Left renal cortex interstitium (tissue), 4 donors: ENCODE measurements at regions not wholly inside any gene's neighbourhood (a gene's known extent, or its start where the extent isn't known, plus 50 kb on each side); places are given as distances from the start of the nearest gene placed in this dataset.

ENCODE experiments used
- DNase-seq, 4 donors: peaks; one replicate each; pipeline ENCODE4 v3.0.0-alpha.2; 2013; ENCODE audit warnings: low read depth in 4 of 4, low spot score in 2 of 4, missing footprints in 1 of 4

GRCh38 chr10:43737003-43737402, 88.3 kb upstream of the ZNF32 start:
- DNase-seq, result no peak

- DNase-seq, result no peak
Observed at GRCh38 chr10:43735907-43736306, 87.2 kb upstream of the ZNF32 start.

- no peak for DNase-seq
Observed at GRCh38 chr10:43734716-43735115, 86.0 kb upstream of the ZNF32 start.

GRCh38 chr10:43731486-43731885, 82.8 kb upstream of the ZNF32 start:
- DNase-seq, result no peak

GRCh38 chr10:43728425-43728824, 79.7 kb upstream of the ZNF32 start:
- no peak for DNase-seq

- no peak for DNase-seq
Observed at GRCh38 chr10:43727935-43728334, 79.3 kb upstream of the ZNF32 start.

- no peak for DNase-seq
Observed at GRCh38 chr10:43715334-43715733, 66.7 kb upstream of the ZNF32 start.

GRCh38 chr10:43712821-43713584, 64.3 kb upstream of the ZNF32 start:
- DNase-seq, result no peak

- no peak for DNase-seq
Observed at GRCh38 chr10:43710772-43711471, 62.2 kb upstream of the ZNF32 start.

GRCh38 chr10:43708262-43708661, 59.6 kb upstream of the ZNF32 start:
- no peak for DNase-seq

- DNase-seq, result no peak
Observed at GRCh38 chr10:43707770-43708169, 59.1 kb upstream of the ZNF32 start.

GRCh38 chr10:43706166-43706565, 57.5 kb upstream of the ZNF32 start:
- no peak for DNase-seq

- DNase-seq, result no peak
Observed at GRCh38 chr10:43703286-43703685, 54.6 kb upstream of the ZNF32 start.

GRCh38 chr10:43702936-43703281, 54.2 kb upstream of the ZNF32 start:
- DNase-seq, result no peak

GRCh38 chr10:43702213-43702935, 53.7 kb upstream of the ZNF32 start:
- no peak for DNase-seq

- no peak for DNase-seq
Observed at GRCh38 chr10:43701295-43701694, 52.6 kb upstream of the ZNF32 start.

- DNase-seq, result no peak
Observed at GRCh38 chr10:43700306-43700705, 51.6 kb upstream of the ZNF32 start.

- DNase-seq, result no peak
Observed at GRCh38 chr10:43699516-43699915, 50.8 kb upstream of the ZNF32 start.
